ENCODE measurements at regions not wholly inside any gene's neighbourhood (a gene's known extent, or its start where the extent isn't known, plus 50 kb on each side); places are given as distances from the start of the nearest gene placed in this dataset.
"Not testable (repeated sequence)": the region's sequence is repeated elsewhere in the genome, so short reads cannot be mapped to it uniquely, and the experiment has no call there.

DNA sequence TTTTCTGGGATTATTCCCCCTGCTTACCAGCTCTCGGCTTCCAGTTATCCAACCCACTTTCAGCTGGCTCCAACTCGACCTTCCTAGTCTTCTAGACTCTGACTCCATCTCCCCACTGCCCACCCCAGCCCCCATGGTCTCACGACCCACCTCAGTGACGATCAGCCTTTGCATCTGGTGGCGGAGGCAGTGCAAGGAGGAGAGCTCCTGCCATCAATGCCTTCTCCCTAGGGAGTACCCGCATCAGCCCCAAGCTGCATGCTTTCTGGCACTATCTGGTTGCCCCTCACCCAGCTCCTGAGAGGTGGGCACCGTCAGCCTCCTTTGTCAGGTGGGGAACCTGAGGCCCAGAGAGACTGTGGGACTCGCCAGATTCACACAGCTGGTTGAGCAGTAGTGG is 72.6 kb upstream of the RPL38 start:
- H3K27me3 ChIP-seq (ENCODE audit: control insufficient read depth, insufficient read depth, low read length), result no peaks in the 10 kb centered on the region

DNA sequence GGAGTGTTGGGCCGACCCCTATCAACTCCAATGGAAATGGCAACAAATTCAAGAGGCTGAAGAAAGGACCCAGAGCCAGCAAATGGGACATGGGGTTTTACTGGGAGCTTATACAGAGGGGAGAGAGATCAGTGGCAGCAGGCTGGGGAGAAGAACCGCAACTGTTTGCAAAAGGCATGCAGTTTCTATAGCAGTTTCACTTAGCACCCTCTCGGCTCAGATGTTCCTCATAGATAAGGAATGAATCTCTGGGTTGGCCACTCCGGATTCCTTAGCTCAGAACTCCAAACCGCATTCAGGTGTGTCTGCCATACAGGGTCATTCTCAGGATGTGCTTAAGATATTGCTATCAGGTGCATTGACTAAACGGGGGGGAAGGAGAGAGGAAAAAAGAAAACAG is 71.1 kb upstream of the RPL38 start:
- Histone ChIP-seq H3K27me3 (ENCODE audit: control insufficient read depth, insufficient read depth, low read length) (peaks cover 2% of the 10 kb centered on the region), H3K27ac (ENCODE audit: low read length) (no peak overlapping the region), H3K36me3 (ENCODE audit: control insufficient read depth, insufficient read depth, low read length) (no peaks in the 10 kb centered on the region), H3K4me1 (ENCODE audit: control insufficient read depth, insufficient read depth, low read length) (no peaks in the 10 kb centered on the region), H3K9me3 (ENCODE audit: control insufficient read depth, low read depth, low read length) (no peaks in the 10 kb centered on the region), H3K4me3 (ENCODE audit: low read length) (no peak overlapping the region)
- no peak for DNase-seq
- 56% methylated on average over 1 of the region's 6 CpGs for WGBS (ENCODE audit: insufficient coverage, low lambda C conversion rate)

More for the DNA sequence above, 72.6 kb upstream of the RPL38 start:
- Histone ChIP-seq H3K36me3 (ENCODE audit: control insufficient read depth, insufficient read depth, low read length) (no peaks in the 10 kb centered on the region), H3K4me1 (ENCODE audit: control insufficient read depth, insufficient read depth, low read length) (no peaks in the 10 kb centered on the region), H3K9me3 (ENCODE audit: control insufficient read depth, low read depth, low read length) (no peaks in the 10 kb centered on the region), H3K27ac (ENCODE audit: low read length) (no peak overlapping the region), H3K4me3 (ENCODE audit: low read length) (no peak overlapping the region)
- DNase-seq, result no peak
- WGBS (ENCODE audit: insufficient coverage, low lambda C conversion rate), result no CpG with 5 or more reads among the region's 8 CpGs

DNA sequence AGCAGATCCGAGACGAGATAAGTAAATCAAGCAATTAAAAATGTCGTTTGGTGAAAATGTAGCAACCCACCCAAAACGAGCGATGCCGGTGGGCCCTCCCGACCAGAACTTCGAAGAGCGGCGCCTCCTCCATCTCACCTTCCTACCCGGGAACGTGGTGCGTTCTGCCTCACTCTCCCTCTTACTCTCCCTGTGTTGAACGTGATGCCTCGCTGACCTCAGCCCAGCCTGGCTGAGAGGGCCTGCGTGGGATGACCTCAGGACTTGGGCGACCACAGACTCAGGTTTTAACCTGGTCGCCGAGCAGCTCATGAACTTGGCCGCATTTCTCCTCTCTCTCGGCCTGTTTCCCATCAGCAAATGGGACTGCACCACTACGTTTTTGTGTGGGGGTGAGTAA is 69.7 kb upstream of the RPL38 start:
- DNase-seq, result no peak
- Histone ChIP-seq H3K36me3 (ENCODE audit: control insufficient read depth, insufficient read depth, low read length) (no peaks in the 10 kb centered on the region), H3K27me3 (ENCODE audit: control insufficient read depth, insufficient read depth, low read length) (peaks cover 2% of the 10 kb centered on the region), H3K9me3 (ENCODE audit: control insufficient read depth, low read depth, low read length) (no peaks in the 10 kb centered on the region), H3K27ac (ENCODE audit: low read length) (no peak overlapping the region), H3K4me1 (ENCODE audit: control insufficient read depth, insufficient read depth, low read length) (no peaks in the 10 kb centered on the region), H3K4me3 (ENCODE audit: low read length) (no peak overlapping the region)
- 80% methylated on average over 1 of the region's 22 CpGs for WGBS (ENCODE audit: insufficient coverage, low lambda C conversion rate)

DNA sequence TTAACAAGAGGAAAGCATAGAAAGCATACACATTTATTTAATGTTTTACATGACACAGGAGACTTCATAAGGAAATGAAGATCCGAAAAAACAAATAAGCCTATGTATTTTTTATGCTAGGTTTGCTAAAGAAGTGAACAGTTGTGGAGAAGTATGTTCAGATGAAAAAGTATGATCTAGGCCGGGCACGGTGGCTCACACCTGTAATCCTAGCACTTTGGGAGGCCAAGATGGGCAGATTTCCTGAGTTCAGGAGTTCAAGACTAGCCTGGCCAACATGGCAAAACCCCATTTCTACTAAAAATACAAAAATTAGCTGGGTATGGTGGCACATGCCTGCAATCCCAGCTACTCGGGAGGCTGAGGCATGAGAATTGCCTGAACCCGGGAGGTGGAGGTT is 69.2 kb upstream of the RPL38 start:
- not testable (repeated sequence) for H3K27ac ChIP-seq (ENCODE audit: low read length); H3K4me1 ChIP-seq (ENCODE audit: control insufficient read depth, insufficient read depth, low read length); H3K27me3 ChIP-seq (ENCODE audit: control insufficient read depth, insufficient read depth, low read length); H3K9me3 ChIP-seq (ENCODE audit: control insufficient read depth, low read depth, low read length); DNase-seq; H3K4me3 ChIP-seq (ENCODE audit: low read length); H3K36me3 ChIP-seq (ENCODE audit: control insufficient read depth, insufficient read depth, low read length)
- 100% methylated on average over 3 of the region's 5 CpGs for WGBS (ENCODE audit: insufficient coverage, low lambda C conversion rate)

DNA sequence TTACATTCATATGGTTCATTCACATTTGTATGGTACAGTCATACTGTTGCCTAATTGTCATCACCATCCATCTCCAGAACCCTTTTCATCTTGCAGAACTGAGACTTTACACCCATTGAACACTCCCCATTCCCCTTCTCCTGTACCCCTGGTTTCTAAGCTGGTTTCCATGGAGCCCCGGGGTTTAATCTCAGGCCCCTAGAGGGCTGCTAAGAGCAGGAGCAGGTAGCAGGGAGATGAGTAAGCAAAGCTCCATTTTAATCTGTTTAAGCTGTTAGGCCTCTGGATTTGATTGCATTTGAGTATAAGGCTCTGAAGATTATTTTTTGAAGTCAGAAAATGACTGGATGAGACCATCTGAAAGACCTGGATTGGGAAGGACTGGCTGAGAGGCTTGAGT is 68.5 kb upstream of the RPL38 start:
- peaks cover 2% of the 10 kb centered on the region for H3K27me3 ChIP-seq (ENCODE audit: control insufficient read depth, insufficient read depth, low read length)
- H3K9me3 ChIP-seq (ENCODE audit: control insufficient read depth, low read depth, low read length), result no peaks in the 10 kb centered on the region
- no peak overlapping the region for H3K4me3 ChIP-seq (ENCODE audit: low read length)
- no peaks in the 10 kb centered on the region for H3K4me1 ChIP-seq (ENCODE audit: control insufficient read depth, insufficient read depth, low read length)
- no peaks in the 10 kb centered on the region for H3K36me3 ChIP-seq (ENCODE audit: control insufficient read depth, insufficient read depth, low read length)
- DNase-seq, result no peak
- no peak overlapping the region for H3K27ac ChIP-seq (ENCODE audit: low read length)
- no CpG with 5 or more reads among the region's 1 CpG for WGBS (ENCODE audit: insufficient coverage, low lambda C conversion rate)

DNA sequence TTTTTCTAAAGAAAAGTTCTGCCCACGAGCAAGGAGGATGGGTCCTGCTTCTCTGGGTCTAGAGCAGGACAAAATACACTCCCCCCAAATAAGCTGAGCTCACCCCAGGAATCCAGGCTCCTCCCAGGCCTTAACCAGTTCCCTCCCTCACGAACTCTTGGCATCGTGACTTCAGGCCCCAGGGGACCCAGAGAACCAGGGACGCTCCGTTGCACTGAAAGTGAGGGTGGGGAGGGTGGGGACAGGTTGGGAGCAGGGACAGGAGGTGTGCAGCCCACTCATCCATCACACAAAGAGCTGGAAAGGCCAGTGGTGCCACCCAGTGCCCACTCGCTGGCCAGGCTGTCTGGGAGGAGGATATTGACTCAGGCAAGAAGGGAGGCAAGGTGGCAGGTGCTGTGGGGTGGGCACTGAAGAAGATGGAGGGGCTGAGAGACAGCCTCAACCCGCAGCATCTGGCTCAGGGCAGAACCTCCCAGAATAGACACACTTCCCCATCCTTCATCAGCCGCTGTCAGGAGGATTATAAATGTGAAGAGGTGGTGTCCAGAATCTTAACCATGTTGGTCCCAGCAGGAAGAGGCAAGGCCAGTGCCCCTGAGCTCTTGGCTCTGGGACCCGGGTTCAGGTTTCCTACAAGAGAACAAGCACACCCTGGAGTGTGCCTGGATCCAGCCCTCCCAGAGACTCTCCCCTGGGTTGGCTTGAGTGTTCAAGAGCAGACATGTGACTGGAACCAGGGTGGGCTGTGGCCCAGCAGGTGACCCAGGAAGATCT is 67.9 kb upstream of the RPL38 start:
- Histone ChIP-seq H3K27ac (ENCODE audit: low read length) (no peak overlapping the region), H3K27me3 (ENCODE audit: control insufficient read depth, insufficient read depth, low read length) (peaks cover 2% of the 10 kb centered on the region), H3K36me3 (ENCODE audit: control insufficient read depth, insufficient read depth, low read length) (no peaks in the 10 kb centered on the region), H3K4me3 (ENCODE audit: low read length) (no peak overlapping the region), H3K9me3 (ENCODE audit: control insufficient read depth, low read depth, low read length) (no peaks in the 10 kb centered on the region), H3K4me1 (ENCODE audit: control insufficient read depth, insufficient read depth, low read length) (no peaks in the 10 kb centered on the region)
- WGBS (ENCODE audit: insufficient coverage, low lambda C conversion rate), result no CpG with 5 or more reads among the region's 9 CpGs
- DNase-seq, result no peak

DNA sequence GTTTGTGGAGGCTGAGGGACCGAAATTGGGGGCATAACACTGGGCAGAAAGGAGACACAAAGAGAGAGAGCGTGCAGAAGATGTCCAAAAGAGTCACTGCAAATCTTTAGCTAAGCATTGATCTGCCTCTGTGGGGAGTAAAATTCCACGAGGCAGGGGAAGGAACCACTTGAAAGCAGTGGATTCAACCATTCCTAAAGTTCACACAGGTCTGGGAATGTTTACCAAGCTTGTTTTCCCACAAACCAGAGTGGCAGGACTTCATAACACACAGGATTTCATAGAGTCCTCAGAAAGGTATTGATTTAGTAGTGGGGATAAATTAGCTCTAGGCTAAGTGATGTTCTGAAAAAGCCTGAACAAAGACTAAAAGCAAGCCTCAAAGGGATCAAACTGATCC is 66.1 kb upstream of the RPL38 start:
- no peak overlapping the region for H3K4me3 ChIP-seq (ENCODE audit: low read length)
- H3K9me3 ChIP-seq (ENCODE audit: control insufficient read depth, low read depth, low read length), result no peaks in the 10 kb centered on the region
- H3K4me1 ChIP-seq (ENCODE audit: control insufficient read depth, insufficient read depth, low read length), result no peaks in the 10 kb centered on the region
- no peaks in the 10 kb centered on the region for H3K36me3 ChIP-seq (ENCODE audit: control insufficient read depth, insufficient read depth, low read length)
- no peak for DNase-seq
- H3K27ac ChIP-seq (ENCODE audit: low read length), result no peak overlapping the region
- H3K27me3 ChIP-seq (ENCODE audit: control insufficient read depth, insufficient read depth, low read length), result peaks cover 2% of the 10 kb centered on the region
- no CpG with 5 or more reads among the region's 3 CpGs for WGBS (ENCODE audit: insufficient coverage, low lambda C conversion rate)

DNA sequence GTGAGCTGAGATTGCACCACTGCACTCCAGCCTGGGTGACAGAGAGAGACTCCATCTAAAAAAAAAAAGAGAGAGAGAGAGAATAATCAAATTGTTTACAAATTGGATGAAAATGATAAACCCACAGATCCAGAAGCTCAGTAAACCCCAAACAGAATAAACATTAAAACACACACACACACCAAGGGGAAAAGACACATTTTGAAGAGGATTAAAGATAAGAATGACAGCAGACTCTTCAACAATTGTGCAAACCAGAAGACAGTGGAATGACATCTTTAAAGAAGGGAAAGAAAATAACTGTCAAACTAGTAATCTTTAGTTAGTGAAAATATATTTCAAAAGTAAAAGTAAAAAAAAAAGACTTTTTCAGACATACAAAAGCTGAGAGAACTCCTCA is 64.4 kb upstream of the RPL38 start:
- Histone ChIP-seq H3K4me1 (ENCODE audit: control insufficient read depth, insufficient read depth, low read length) (no peaks in the 10 kb centered on the region), H3K36me3 (ENCODE audit: control insufficient read depth, insufficient read depth, low read length) (no peaks in the 10 kb centered on the region), H3K27ac (ENCODE audit: low read length) (no peak overlapping the region), H3K4me3 (ENCODE audit: low read length) (no peak overlapping the region), H3K27me3 (ENCODE audit: control insufficient read depth, insufficient read depth, low read length) (peaks cover 2% of the 10 kb centered on the region), H3K9me3 (ENCODE audit: control insufficient read depth, low read depth, low read length) (no peaks in the 10 kb centered on the region)
- DNase-seq, result no peak

DNA sequence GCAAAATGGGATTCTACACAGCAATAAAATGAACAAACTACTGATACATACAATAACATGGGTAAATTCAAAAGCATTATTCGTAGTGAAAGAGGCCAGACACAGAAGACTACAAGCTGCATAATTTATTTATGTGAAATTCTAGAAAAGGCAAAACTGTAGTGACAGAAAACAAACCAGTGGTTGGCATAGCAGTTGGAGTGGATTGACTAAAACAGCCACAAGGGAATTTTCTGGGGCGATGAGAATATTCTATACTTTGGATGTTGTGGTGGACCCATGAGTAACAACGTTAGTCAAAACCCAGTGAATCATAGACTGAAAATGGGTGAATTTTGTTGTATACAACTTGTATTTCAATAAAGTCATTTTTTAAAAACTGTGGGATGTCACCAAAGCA is 63.2 kb upstream of the RPL38 start:
- peaks cover 2% of the 10 kb centered on the region for H3K27me3 ChIP-seq (ENCODE audit: control insufficient read depth, insufficient read depth, low read length)
- no peak overlapping the region for H3K27ac ChIP-seq (ENCODE audit: low read length)
- no peak for DNase-seq
- H3K36me3 ChIP-seq (ENCODE audit: control insufficient read depth, insufficient read depth, low read length), result no peaks in the 10 kb centered on the region
- WGBS (ENCODE audit: insufficient coverage, low lambda C conversion rate), result 75% methylated on average over 1 of the region's 3 CpGs
- H3K4me1 ChIP-seq (ENCODE audit: control insufficient read depth, insufficient read depth, low read length), result no peaks in the 10 kb centered on the region
- no peak overlapping the region for H3K4me3 ChIP-seq (ENCODE audit: low read length)
- H3K9me3 ChIP-seq (ENCODE audit: control insufficient read depth, low read depth, low read length), result no peaks in the 10 kb centered on the region

DNA sequence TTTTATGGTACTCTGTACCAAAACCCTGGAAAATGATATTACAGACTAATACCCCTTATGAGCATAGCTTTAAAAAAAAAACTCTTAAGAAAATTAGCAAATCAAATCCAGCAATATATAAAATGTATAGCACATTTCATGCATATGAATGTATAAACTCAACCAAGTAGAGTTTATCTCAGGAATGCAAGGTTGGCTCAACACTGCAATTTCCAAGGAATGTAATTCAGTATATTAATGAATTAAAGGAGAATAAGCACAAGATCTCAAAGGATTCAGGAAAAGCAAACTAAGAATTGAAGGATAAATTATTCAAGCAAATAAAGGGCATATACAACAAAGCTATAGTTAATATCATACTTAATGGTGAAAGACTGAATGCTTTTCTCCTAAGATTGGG is 61.9 kb upstream of the RPL38 start:
- no peaks in the 10 kb centered on the region for H3K4me1 ChIP-seq (ENCODE audit: control insufficient read depth, insufficient read depth, low read length)
- no peak for DNase-seq
- H3K27ac ChIP-seq (ENCODE audit: low read length), result no peak overlapping the region
- no peaks in the 10 kb centered on the region for H3K9me3 ChIP-seq (ENCODE audit: control insufficient read depth, low read depth, low read length)
- H3K36me3 ChIP-seq (ENCODE audit: control insufficient read depth, insufficient read depth, low read length), result no peaks in the 10 kb centered on the region
- no peak overlapping the region for H3K4me3 ChIP-seq (ENCODE audit: low read length)
- no peaks in the 10 kb centered on the region for H3K27me3 ChIP-seq (ENCODE audit: control insufficient read depth, insufficient read depth, low read length)

DNA sequence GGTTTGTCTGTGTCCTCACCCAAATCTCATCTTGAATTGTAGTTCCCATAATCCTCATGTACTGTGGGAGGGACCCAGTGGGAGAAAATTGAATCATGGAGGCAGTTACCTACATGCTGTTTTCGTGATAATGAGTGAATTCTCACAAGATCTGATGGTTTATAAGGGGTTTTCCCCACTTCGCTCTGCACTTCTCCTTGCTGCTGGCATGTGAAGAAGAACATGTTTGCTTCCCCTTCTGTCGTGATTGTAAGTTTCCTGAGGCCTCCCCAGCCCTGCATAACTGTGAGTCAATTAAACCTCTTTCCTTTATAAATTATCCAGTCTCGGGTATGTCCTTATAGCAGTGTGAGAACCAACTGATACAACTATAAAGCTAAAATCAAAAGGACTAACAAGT is 60.2 kb upstream of the RPL38 start:
- not testable (repeated sequence) for DNase-seq; H3K27ac ChIP-seq (ENCODE audit: low read length); H3K27me3 ChIP-seq (ENCODE audit: control insufficient read depth, insufficient read depth, low read length); H3K4me3 ChIP-seq (ENCODE audit: low read length); H3K4me1 ChIP-seq (ENCODE audit: control insufficient read depth, insufficient read depth, low read length); H3K9me3 ChIP-seq (ENCODE audit: control insufficient read depth, low read depth, low read length); H3K36me3 ChIP-seq (ENCODE audit: control insufficient read depth, insufficient read depth, low read length)
- no CpG with 5 or more reads among the region's 4 CpGs for WGBS (ENCODE audit: insufficient coverage, low lambda C conversion rate)
